ENCODE measurements at regions not wholly inside any gene's neighbourhood (a gene's known extent, or its start where the extent isn't known, plus 50 kb on each side); places are given as distances from the start of the nearest gene placed in this dataset.

GRCh38 chr20:60135276-60135675 is 177.1 kb downstream of the CDH26 start:
- TF ChIP-seq, protein P1, sequence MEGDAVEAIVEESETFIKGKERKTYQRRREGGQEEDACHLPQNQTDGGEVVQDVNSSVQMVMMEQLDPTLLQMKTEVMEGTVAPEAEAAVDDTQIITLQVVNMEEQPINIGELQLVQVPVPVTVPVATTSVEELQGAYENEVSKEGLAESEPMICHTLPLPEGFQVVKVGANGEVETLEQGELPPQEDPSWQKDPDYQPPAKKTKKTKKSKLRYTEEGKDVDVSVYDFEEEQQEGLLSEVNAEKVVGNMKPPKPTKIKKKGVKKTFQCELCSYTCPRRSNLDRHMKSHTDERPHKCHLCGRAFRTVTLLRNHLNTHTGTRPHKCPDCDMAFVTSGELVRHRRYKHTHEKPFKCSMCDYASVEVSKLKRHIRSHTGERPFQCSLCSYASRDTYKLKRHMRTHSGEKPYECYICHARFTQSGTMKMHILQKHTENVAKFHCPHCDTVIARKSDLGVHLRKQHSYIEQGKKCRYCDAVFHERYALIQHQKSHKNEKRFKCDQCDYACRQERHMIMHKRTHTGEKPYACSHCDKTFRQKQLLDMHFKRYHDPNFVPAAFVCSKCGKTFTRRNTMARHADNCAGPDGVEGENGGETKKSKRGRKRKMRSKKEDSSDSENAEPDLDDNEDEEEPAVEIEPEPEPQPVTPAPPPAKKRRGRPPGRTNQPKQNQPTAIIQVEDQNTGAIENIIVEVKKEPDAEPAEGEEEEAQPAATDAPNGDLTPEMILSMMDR (IDR thresholded peaks at IDR 0.05; ENCODE audit: insufficient read depth, low read length, poor library complexity, severe bottlenecking) = no peak
- TF ChIP-seq EZH2phosphoT487 (conservative IDR thresholded peaks at IDR 0.05; ENCODE audit: low read length) = no peak
- Histone ChIP-seq H3K4me3 (ENCODE audit: insufficient read depth, low read length, poor library complexity, severe bottlenecking) (no peak overlapping the region), H3K9ac (ENCODE audit: low read length) (no peak overlapping the region), H3K9me3 (ENCODE audit: insufficient read depth, low read length) (no peaks in the 10 kb centered on the region), H2AFZ (ENCODE audit: low read depth, low read length, severe bottlenecking) (no peak overlapping the region), H3K79me2 (ENCODE audit: insufficient read depth, low read length) (no peaks in the 10 kb centered on the region), H4K20me1 (ENCODE audit: low read depth, low read length) (no peaks in the 10 kb centered on the region), H3F3A (ENCODE audit: insufficient read depth) (no peaks in the 10 kb centered on the region), H3K27ac (ENCODE audit: low read depth, low read length) (no peak overlapping the region), H3K36me3 (ENCODE audit: low read length) (no peaks in the 10 kb centered on the region), H3K4me2 (ENCODE audit: low read depth, low read length, poor library complexity, severe bottlenecking) (no peak overlapping the region), H3K9me2 (replicated peaks; ENCODE audit: insufficient read depth, low read length) (no peaks in the 10 kb centered on the region), H3K27me3 (ENCODE audit: low read length) (no peaks in the 10 kb centered on the region)

- TF ChIP-seq EZH2phosphoT487 (conservative IDR thresholded peaks at IDR 0.05; ENCODE audit: low read length) = no peak
- TF ChIP-seq, protein P1 (IDR thresholded peaks at IDR 0.05; ENCODE audit: insufficient read depth, low read length, poor library complexity, severe bottlenecking) = no peak
- no peaks in the 10 kb centered on the region for H3K79me2 ChIP-seq (ENCODE audit: insufficient read depth, low read length)
- H3K27ac ChIP-seq (ENCODE audit: low read depth, low read length) = no peak overlapping the region
These were observed 178.6 kb downstream of the CDH26 start for GRCh38 chr20:60136645-60137401.

DNA sequence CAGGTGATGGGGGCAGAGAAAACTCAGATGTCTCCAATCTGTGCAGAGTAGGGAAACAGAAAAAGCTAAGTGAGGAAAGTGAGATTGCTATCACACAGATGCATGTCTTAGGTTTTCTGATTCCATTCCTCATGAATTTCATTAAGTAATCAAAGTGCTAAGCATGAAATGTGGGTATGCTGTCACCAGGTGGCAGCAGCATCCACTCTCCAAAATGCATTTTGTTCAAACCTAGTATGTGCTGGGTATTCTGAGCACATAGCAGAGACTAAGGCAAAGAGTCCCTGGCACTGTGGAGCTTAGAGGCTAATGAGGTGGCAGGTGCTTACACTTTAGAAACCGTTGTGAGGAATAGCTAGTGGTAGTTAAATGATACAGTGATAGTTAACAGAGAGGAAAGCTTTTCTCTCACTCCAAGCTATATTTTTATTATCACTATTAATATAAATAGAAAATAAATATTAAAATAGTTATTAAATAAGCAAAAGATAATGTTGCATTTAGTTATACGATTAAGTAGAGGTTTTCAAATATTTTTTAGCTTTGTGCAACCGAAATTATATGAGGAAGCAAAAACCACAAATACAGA is 179.5 kb downstream of the CDH26 start:
- no peaks in the 10 kb centered on the region for H3F3A ChIP-seq (ENCODE audit: insufficient read depth)
- no peaks in the 10 kb centered on the region for H3K9me3 ChIP-seq (ENCODE audit: insufficient read depth, low read length)
- H3K9ac ChIP-seq (ENCODE audit: low read length) = no peak overlapping the region
- H3K36me3 ChIP-seq (ENCODE audit: low read length) = no peaks in the 10 kb centered on the region
- H3K9me2 ChIP-seq (replicated peaks; ENCODE audit: insufficient read depth, low read length) = no peaks in the 10 kb centered on the region
- H3K4me3 ChIP-seq (ENCODE audit: insufficient read depth, low read length, poor library complexity, severe bottlenecking) = no peak overlapping the region
- H3K4me2 ChIP-seq (ENCODE audit: low read depth, low read length, poor library complexity, severe bottlenecking) = no peak overlapping the region
- no peaks in the 10 kb centered on the region for H3K27me3 ChIP-seq (ENCODE audit: low read length)
- no peak overlapping the region for H3K27ac ChIP-seq (ENCODE audit: low read depth, low read length)
- H3K79me2 ChIP-seq (ENCODE audit: insufficient read depth, low read length) = no peaks in the 10 kb centered on the region
- H4K20me1 ChIP-seq (ENCODE audit: low read depth, low read length) = no peaks in the 10 kb centered on the region
- TF ChIP-seq, protein P1 (IDR thresholded peaks at IDR 0.05; ENCODE audit: insufficient read depth, low read length, poor library complexity, severe bottlenecking) = peak; percentile 47
- TF ChIP-seq EZH2phosphoT487 (conservative IDR thresholded peaks at IDR 0.05; ENCODE audit: low read length) = no peak
- H2AFZ ChIP-seq (ENCODE audit: low read depth, low read length, severe bottlenecking) = no peak overlapping the region

More at GRCh38 chr20:60136645-60137401, 178.6 kb downstream of the CDH26 start:
- no peaks in the 10 kb centered on the region for H3K27me3 ChIP-seq (ENCODE audit: low read length)
- no peaks in the 10 kb centered on the region for H4K20me1 ChIP-seq (ENCODE audit: low read depth, low read length)
- no peak overlapping the region for H3K4me2 ChIP-seq (ENCODE audit: low read depth, low read length, poor library complexity, severe bottlenecking)
- H3K9me2 ChIP-seq (replicated peaks; ENCODE audit: insufficient read depth, low read length) = no peaks in the 10 kb centered on the region
- H3K4me3 ChIP-seq (ENCODE audit: insufficient read depth, low read length, poor library complexity, severe bottlenecking) = no peak overlapping the region
- no peaks in the 10 kb centered on the region for H3K36me3 ChIP-seq (ENCODE audit: low read length)
- no peak overlapping the region for H3K9ac ChIP-seq (ENCODE audit: low read length)
- H3K9me3 ChIP-seq (ENCODE audit: insufficient read depth, low read length) = no peaks in the 10 kb centered on the region
- H2AFZ ChIP-seq (ENCODE audit: low read depth, low read length, severe bottlenecking) = no peak overlapping the region
- H3F3A ChIP-seq (ENCODE audit: insufficient read depth) = no peaks in the 10 kb centered on the region
